ENCODE measurements at regions not wholly inside any gene's neighbourhood (a gene's known extent, or its start where the extent isn't known, plus 50 kb on each side); places are given as distances from the start of the nearest gene placed in this dataset.

GRCh38 chr13:22470075-22470474 lies 710.7 kb upstream of the SGCG start:
- Histone ChIP-seq H3K9ac (ENCODE audit: low read length) (no peak overlapping the region), H3K4me1 (ENCODE audit: insufficient read depth, low read length) (no peaks in the 10 kb centered on the region), H3K9me3 (ENCODE audit: insufficient read depth, low read depth, low read length) (no peaks in the 10 kb centered on the region), H3K79me2 (ENCODE audit: insufficient read depth, low read length) (no peaks in the 10 kb centered on the region), H3K36me3 (ENCODE audit: insufficient read depth, low read length) (no peaks in the 10 kb centered on the region), H3K4me2 (ENCODE audit: low read length) (no peak overlapping the region), H2AFZ (ENCODE audit: low read depth, low read length) (no peak overlapping the region), H3K4me3 (ENCODE audit: insufficient read depth, low read depth, low read length) (no peak overlapping the region), H3K27me3 (ENCODE audit: insufficient read depth, low read length) (no peaks in the 10 kb centered on the region), H4K20me1 (ENCODE audit: insufficient read depth, low read length) (no peaks in the 10 kb centered on the region), H3K27ac (ENCODE audit: low read depth, low read length) (no peak overlapping the region)
- Mint-ChIP-seq H3K4me1 (ENCODE audit: low read depth, unreplicated experiment) (peaks cover 12% of the 10 kb centered on the region), H3K4me3 (ENCODE audit: unreplicated experiment) (no peak overlapping the region), H3K36me3 (ENCODE audit: low read depth, unreplicated experiment) (no peaks in the 10 kb centered on the region), H3K27ac (ENCODE audit: unreplicated experiment) (no peak overlapping the region), H3K27me3 (ENCODE audit: low read depth, unreplicated experiment) (no peaks in the 10 kb centered on the region), H3K9me3 (ENCODE audit: unreplicated experiment) (peaks cover 3% of the 10 kb centered on the region)
- no peak for FAIRE-seq
- TF ChIP-seq EZH2 (IDR thresholded peaks at IDR 0.05; ENCODE audit: insufficient read depth, low read length) = no peak
- TF ChIP-seq CTCF (IDR thresholded peaks at IDR 0.05; ENCODE audit: insufficient read depth, low read depth, low read length) = no peak
- DNase-seq (ENCODE audit: low read depth) = no peak

- TF ChIP-seq EZH2 (IDR thresholded peaks at IDR 0.05; ENCODE audit: insufficient read depth, low read length) (no peak), CTCF (IDR thresholded peaks at IDR 0.05; ENCODE audit: insufficient read depth, low read depth, low read length) (no peak)
- DNase-seq (ENCODE audit: low read depth) (no peak), FAIRE-seq (no peak)
- Mint-ChIP-seq H3K27ac (ENCODE audit: unreplicated experiment) (no peak overlapping the region), H3K9me3 (ENCODE audit: unreplicated experiment) (no peaks in the 10 kb centered on the region), H3K4me3 (ENCODE audit: unreplicated experiment) (no peak overlapping the region), H3K4me1 (ENCODE audit: low read depth, unreplicated experiment) (peaks cover 22% of the 10 kb centered on the region), H3K27me3 (ENCODE audit: low read depth, unreplicated experiment) (no peaks in the 10 kb centered on the region), H3K36me3 (ENCODE audit: low read depth, unreplicated experiment) (no peaks in the 10 kb centered on the region)
- Histone ChIP-seq H3K79me2 (ENCODE audit: insufficient read depth, low read length) (no peaks in the 10 kb centered on the region), H3K9ac (ENCODE audit: low read length) (no peak overlapping the region), H3K4me1 (ENCODE audit: insufficient read depth, low read length) (peaks cover 3% of the 10 kb centered on the region), H4K20me1 (ENCODE audit: insufficient read depth, low read length) (no peaks in the 10 kb centered on the region), H3K36me3 (ENCODE audit: insufficient read depth, low read length) (no peaks in the 10 kb centered on the region), H3K27ac (ENCODE audit: low read depth, low read length) (no peak overlapping the region), H3K9me3 (ENCODE audit: insufficient read depth, low read depth, low read length) (no peaks in the 10 kb centered on the region), H3K4me2 (ENCODE audit: low read length) (no peak overlapping the region), H3K27me3 (ENCODE audit: insufficient read depth, low read length) (no peaks in the 10 kb centered on the region), H2AFZ (ENCODE audit: low read depth, low read length) (no peak overlapping the region), H3K4me3 (ENCODE audit: insufficient read depth, low read depth, low read length) (no peak overlapping the region)
Measured at GRCh38 chr13:22482496-22483000, 698.2 kb upstream of the SGCG start.

GRCh38 chr13:22483276-22483675 lies 697.5 kb upstream of the SGCG start:
- H3K9ac ChIP-seq (ENCODE audit: low read length) = no peak overlapping the region
- no peak overlapping the region for H3K4me3 Mint-ChIP-seq (ENCODE audit: unreplicated experiment)
- DNase-seq (ENCODE audit: low read depth) (no peak), FAIRE-seq (no peak)
- H3K4me2 ChIP-seq (ENCODE audit: low read length) = no peak overlapping the region
- no peak overlapping the region for H3K27ac Mint-ChIP-seq (ENCODE audit: unreplicated experiment)
- no peak overlapping the region for H3K4me3 ChIP-seq (ENCODE audit: insufficient read depth, low read depth, low read length)
- peaks cover 3% of the 10 kb centered on the region for H3K4me1 ChIP-seq (ENCODE audit: insufficient read depth, low read length)
- H3K4me1 Mint-ChIP-seq (ENCODE audit: low read depth, unreplicated experiment) = peaks cover 25% of the 10 kb centered on the region
- H3K27me3 Mint-ChIP-seq (ENCODE audit: low read depth, unreplicated experiment) = no peaks in the 10 kb centered on the region
- H3K36me3 ChIP-seq (ENCODE audit: insufficient read depth, low read length) = no peaks in the 10 kb centered on the region
- no peak overlapping the region for H2AFZ ChIP-seq (ENCODE audit: low read depth, low read length)
- no peak overlapping the region for H3K27ac ChIP-seq (ENCODE audit: low read depth, low read length)
- no peak for TF ChIP-seq EZH2 (IDR thresholded peaks at IDR 0.05; ENCODE audit: insufficient read depth, low read length)
- H3K79me2 ChIP-seq (ENCODE audit: insufficient read depth, low read length) = no peaks in the 10 kb centered on the region
- H3K9me3 Mint-ChIP-seq (ENCODE audit: unreplicated experiment) = no peaks in the 10 kb centered on the region
- no peaks in the 10 kb centered on the region for H4K20me1 ChIP-seq (ENCODE audit: insufficient read depth, low read length)
- H3K36me3 Mint-ChIP-seq (ENCODE audit: low read depth, unreplicated experiment) = no peaks in the 10 kb centered on the region
- H3K27me3 ChIP-seq (ENCODE audit: insufficient read depth, low read length) = no peaks in the 10 kb centered on the region
- no peaks in the 10 kb centered on the region for H3K9me3 ChIP-seq (ENCODE audit: insufficient read depth, low read depth, low read length)
